Kidney tubule cell (primary cell): ENCODE measurements at regions not wholly inside any gene's neighbourhood (a gene's known extent, or its start where the extent isn't known, plus 50 kb on each side); places are given as distances from the start of the nearest gene placed in this dataset.

ENCODE experiments used
- DNase-seq: peaks from one replicate; pipeline ENCODE4 v3.0.0-alpha.2; 2018; ENCODE audit warnings: low spot score

GRCh38 chr2:55101466-55101865, 51.2 kb upstream of the RTN4 start:
- DNase-seq = no peak

GRCh38 chr2:55099878-55100820, 49.9 kb upstream of the RTN4 start:
- no peak for DNase-seq
